Neural progenitor cell (in vitro differentiated cells): ENCODE measurements at regions not wholly inside any gene's neighbourhood (a gene's known extent, or its start where the extent isn't known, plus 50 kb on each side); places are given as distances from the start of the nearest gene placed in this dataset.

ENCODE experiments used
- DNase-seq: peaks from one replicate; pipeline ENCODE4 v3.0.0-alpha.2; 2016; ENCODE audit warnings: low spot score
- H2AFZ ChIP-seq: fragments of 200-600 bp; sonication (generic); replicated peaks from 2 replicates; pipeline ENCODE4 v1.6.1; 2016; ENCODE audit warnings: antibody characterized with exemption
- H3F3A ChIP-seq: fragments of 200-600 bp; sonication (generic); 2 replicates; pipeline ENCODE4 v1.6.1; 2016; ENCODE audit warnings: antibody characterized with exemption, low read depth
- H3K27ac ChIP-seq: fragments of 200-600 bp; sonication (generic); 2 replicates; pipeline ENCODE4 v1.5.1; 2016; ENCODE audit warnings: mild to moderate bottlenecking
- H3K27me3 ChIP-seq: fragments of 200-600 bp; sonication (generic); 2 replicates; pipeline ENCODE4 v1.6.1; 2016; ENCODE audit warnings: mild to moderate bottlenecking, moderate library complexity
- H3K36me3 ChIP-seq: fragments of 200-600 bp; sonication (generic); 2 replicates; pipeline ENCODE4 v1.5.1; 2016
- H3K4me1 ChIP-seq: fragments of 200-600 bp; sonication (generic); 2 replicates; pipeline ENCODE4 v1.6.1; 2016; ENCODE audit warnings: mixed run types
- H3K4me2 ChIP-seq: fragments of 200-600 bp; sonication (generic); 2 replicates; pipeline ENCODE4 v1.6.1; 2016
- H3K4me3 ChIP-seq: fragments of 200-600 bp; sonication (generic); 2 replicates; pipeline ENCODE4 v1.5.1; 2016
- H3K79me2 ChIP-seq: fragments of 200-600 bp; sonication (generic); 2 replicates; pipeline ENCODE4 v1.6.1; 2016; ENCODE audit warnings: low read depth
- H3K9ac ChIP-seq: fragments of 200-600 bp; sonication (generic); 2 replicates; pipeline ENCODE4 v1.6.1; 2016
- H3K9me3 ChIP-seq: fragments of 200-600 bp; sonication (generic); 2 replicates; pipeline ENCODE4 v1.5.1; 2016; ENCODE audit warnings: low read depth
- H4K20me1 ChIP-seq: fragments of 200-600 bp; sonication (generic); 2 replicates; pipeline ENCODE4 v1.6.1; 2016; ENCODE audit warnings: low read depth
- H3K27ac Mint-ChIP-seq: 3 replicates; pipeline ENCODE4 v1.8.0; 2021; ENCODE audit warnings: mixed read lengths
- H3K27me3 Mint-ChIP-seq: 2 replicates; pipeline ENCODE4 v1.8.0; 2022; ENCODE audit warnings: low read depth, mild to moderate bottlenecking, inconsistent platforms, moderate library complexity, mixed read lengths; ENCODE audit not compliant: insufficient read depth
- H3K36me3 Mint-ChIP-seq: 3 replicates; pipeline ENCODE4 v1.8.0; 2021; ENCODE audit warnings: mixed read lengths
- H3K4me1 Mint-ChIP-seq: 3 replicates; pipeline ENCODE4 v1.8.0; 2021; ENCODE audit warnings: mixed read lengths
- H3K4me3 Mint-ChIP-seq: 3 replicates; pipeline ENCODE4 v1.8.0; 2021; ENCODE audit warnings: mild to moderate bottlenecking, moderate library complexity, mixed read lengths
- H3K9me3 Mint-ChIP-seq: 3 replicates; pipeline ENCODE4 v1.8.0; 2020; ENCODE audit warnings: mixed read lengths
- EZH2 ChIP-seq: fragments of 200-600 bp; sonication (generic); IDR thresholded peaks from 2 replicates; pipeline ENCODE4 v1.6.1; 2017; ENCODE audit warnings: antibody characterized with exemption, mild to moderate bottlenecking, moderate library complexity
- EZH2phosphoT487 ChIP-seq: fragments of 200-600 bp; sonication (generic); IDR thresholded peaks from 2 replicates; pipeline ENCODE4 v1.6.1; 2017; ENCODE audit warnings: antibody characterized with exemption
- TF ChIP-seq, protein P1 (sequence below): fragments of 200-600 bp; sonication (generic); IDR thresholded peaks from 2 replicates; pipeline ENCODE4 v1.5.1; 2017; ENCODE audit warnings: antibody characterized with exemption, mild to moderate bottlenecking

DNA sequence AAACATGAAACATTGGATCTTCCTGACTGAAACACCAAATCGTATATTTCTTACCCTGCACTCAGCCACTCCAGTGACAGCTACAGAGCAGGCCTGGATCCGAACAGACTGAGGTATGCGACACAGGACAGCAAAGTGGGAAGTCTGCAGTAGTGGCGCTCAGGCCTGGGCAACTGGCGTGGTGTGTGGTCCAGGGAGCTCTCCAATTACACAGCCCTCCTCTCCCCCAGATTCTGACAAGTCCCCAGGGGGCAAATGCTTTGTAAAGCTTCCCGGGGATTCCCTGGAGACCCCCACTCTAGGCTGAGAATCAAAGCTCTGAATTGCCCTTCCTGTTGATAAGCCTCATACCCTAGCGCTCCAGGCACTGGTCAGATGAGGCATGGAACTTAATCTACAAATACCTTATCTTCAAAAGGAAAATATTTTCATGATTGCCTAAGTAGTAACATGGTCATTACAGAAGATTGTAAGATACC lies 104.8 kb upstream of the ERCC6L2 start:
- peak overlapping the region; percentile 28 for H3K4me3 ChIP-seq
- peaks cover 30% of the 10 kb centered on the region for H3K27me3 Mint-ChIP-seq
- no peak overlapping the region for H2AFZ ChIP-seq
- peaks cover 6% of the 10 kb centered on the region for H4K20me1 ChIP-seq
- no peak overlapping the region for H3K27ac ChIP-seq
- DNase-seq, result peak; percentile 89
- H3K27me3 ChIP-seq, result peaks cover 6% of the 10 kb centered on the region
- no peaks in the 10 kb centered on the region for H3K9me3 Mint-ChIP-seq
- no peaks in the 10 kb centered on the region for H3K79me2 ChIP-seq
- H3F3A ChIP-seq, result peaks cover 58% of the 10 kb centered on the region
- no peaks in the 10 kb centered on the region for H3K9me3 ChIP-seq
- H3K36me3 ChIP-seq, result no peaks in the 10 kb centered on the region
- H3K4me2 ChIP-seq, result peak overlapping the region; percentile 70
- no peak overlapping the region for H3K9ac ChIP-seq
- H3K4me1 Mint-ChIP-seq, result peaks cover 40% of the 10 kb centered on the region
- no peaks in the 10 kb centered on the region for H3K36me3 Mint-ChIP-seq
- TF ChIP-seq EZH2 (no peak), EZH2phosphoT487 (no peak)
- TF ChIP-seq, protein P1, sequence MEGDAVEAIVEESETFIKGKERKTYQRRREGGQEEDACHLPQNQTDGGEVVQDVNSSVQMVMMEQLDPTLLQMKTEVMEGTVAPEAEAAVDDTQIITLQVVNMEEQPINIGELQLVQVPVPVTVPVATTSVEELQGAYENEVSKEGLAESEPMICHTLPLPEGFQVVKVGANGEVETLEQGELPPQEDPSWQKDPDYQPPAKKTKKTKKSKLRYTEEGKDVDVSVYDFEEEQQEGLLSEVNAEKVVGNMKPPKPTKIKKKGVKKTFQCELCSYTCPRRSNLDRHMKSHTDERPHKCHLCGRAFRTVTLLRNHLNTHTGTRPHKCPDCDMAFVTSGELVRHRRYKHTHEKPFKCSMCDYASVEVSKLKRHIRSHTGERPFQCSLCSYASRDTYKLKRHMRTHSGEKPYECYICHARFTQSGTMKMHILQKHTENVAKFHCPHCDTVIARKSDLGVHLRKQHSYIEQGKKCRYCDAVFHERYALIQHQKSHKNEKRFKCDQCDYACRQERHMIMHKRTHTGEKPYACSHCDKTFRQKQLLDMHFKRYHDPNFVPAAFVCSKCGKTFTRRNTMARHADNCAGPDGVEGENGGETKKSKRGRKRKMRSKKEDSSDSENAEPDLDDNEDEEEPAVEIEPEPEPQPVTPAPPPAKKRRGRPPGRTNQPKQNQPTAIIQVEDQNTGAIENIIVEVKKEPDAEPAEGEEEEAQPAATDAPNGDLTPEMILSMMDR, result no peak
- peaks cover 51% of the 10 kb centered on the region for H3K4me1 ChIP-seq
- no peak overlapping the region for H3K27ac Mint-ChIP-seq
- peak overlapping the region; percentile 70 for H3K4me3 Mint-ChIP-seq

DNA sequence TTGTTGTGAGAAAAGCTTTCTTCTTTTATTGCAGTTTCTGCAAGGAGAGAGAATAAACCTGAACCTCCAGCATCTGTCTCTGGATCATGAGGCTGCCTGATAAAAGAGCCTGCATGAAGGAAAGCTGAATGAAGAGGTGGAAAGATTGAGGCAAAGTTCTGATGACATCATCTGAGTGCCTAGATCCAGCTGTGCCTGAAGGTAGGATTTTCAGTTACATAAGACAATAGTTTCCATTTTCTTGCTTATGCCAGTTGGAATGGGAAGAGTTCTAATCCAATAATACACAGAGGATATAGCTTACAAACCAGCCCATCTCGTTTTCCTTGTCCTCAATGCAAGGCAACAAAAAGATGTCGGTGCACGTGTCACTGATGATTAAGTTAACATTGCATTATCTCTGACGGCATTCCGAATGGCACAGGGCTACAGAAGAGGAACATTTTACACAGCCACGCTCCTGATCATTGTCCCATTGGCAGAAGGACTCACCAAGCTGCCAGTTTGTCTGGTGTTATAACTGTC lies 105.5 kb upstream of the ERCC6L2 start:
- peaks cover 6% of the 10 kb centered on the region for H3K27me3 ChIP-seq
- Mint-ChIP-seq H3K4me3 (no peak overlapping the region), H3K4me1 (peaks cover 43% of the 10 kb centered on the region), H3K36me3 (no peaks in the 10 kb centered on the region), H3K27me3 (peaks cover 28% of the 10 kb centered on the region), H3K9me3 (no peaks in the 10 kb centered on the region), H3K27ac (no peak overlapping the region)
- TF ChIP-seq EZH2, result no peak
- TF ChIP-seq, protein P1, result no peak
- peaks cover 6% of the 10 kb centered on the region for H4K20me1 ChIP-seq
- no peak overlapping the region for H3K4me3 ChIP-seq
- H3K27ac ChIP-seq, result no peak overlapping the region
- H3K9ac ChIP-seq, result no peak overlapping the region
- H3K79me2 ChIP-seq, result no peaks in the 10 kb centered on the region
- DNase-seq, result no peak
- no peak overlapping the region for H2AFZ ChIP-seq
- peaks cover 57% of the 10 kb centered on the region for H3F3A ChIP-seq
- peak overlapping the region; percentile 70 for H3K4me2 ChIP-seq
- no peaks in the 10 kb centered on the region for H3K9me3 ChIP-seq
- H3K36me3 ChIP-seq, result no peaks in the 10 kb centered on the region
- H3K4me1 ChIP-seq, result peaks cover 55% of the 10 kb centered on the region

DNA sequence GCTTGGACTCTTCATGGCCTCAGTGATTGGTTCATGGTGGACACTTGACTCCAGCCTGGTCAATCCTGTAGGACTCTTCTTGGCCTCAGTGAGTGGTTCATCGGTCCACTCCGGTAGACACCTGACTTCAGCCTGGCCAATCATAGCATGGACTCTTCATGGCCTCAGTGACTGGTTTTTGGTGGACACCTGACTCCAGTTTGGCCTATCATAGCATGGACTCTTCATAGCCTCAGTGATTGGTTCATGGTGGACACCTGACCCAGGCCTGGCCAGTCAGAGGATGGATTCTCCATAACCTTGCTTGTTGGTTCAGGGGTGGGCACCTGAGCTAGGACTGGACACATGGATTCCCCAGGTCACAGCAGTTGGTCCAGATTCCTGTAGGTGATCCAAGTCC lies 106.0 kb upstream of the ERCC6L2 start:
- Histone ChIP-seq H3K4me1 (peaks cover 55% of the 10 kb centered on the region), H3K4me2 (no peak overlapping the region), H2AFZ (no peak overlapping the region), H3F3A (peaks cover 52% of the 10 kb centered on the region), H3K79me2 (no peaks in the 10 kb centered on the region), H3K36me3 (no peaks in the 10 kb centered on the region), H4K20me1 (peaks cover 6% of the 10 kb centered on the region), H3K9ac (no peak overlapping the region), H3K9me3 (no peaks in the 10 kb centered on the region), H3K27me3 (peaks cover 6% of the 10 kb centered on the region), H3K27ac (no peak overlapping the region), H3K4me3 (no peak overlapping the region)
- TF ChIP-seq EZH2phosphoT487 (no peak), EZH2 (no peak)
- TF ChIP-seq, protein P1, result no peak
- Mint-ChIP-seq H3K27me3 (peaks cover 25% of the 10 kb centered on the region), H3K36me3 (no peaks in the 10 kb centered on the region), H3K27ac (no peak overlapping the region), H3K4me1 (peaks cover 44% of the 10 kb centered on the region), H3K9me3 (no peaks in the 10 kb centered on the region), H3K4me3 (no peak overlapping the region)
- DNase-seq, result no peak
